Mesenchymal stem cell (in vitro differentiated cells and primary cell): ENCODE measurements at regions not wholly inside any gene's neighbourhood (a gene's known extent, or its start where the extent isn't known, plus 50 kb on each side); places are given as distances from the start of the nearest gene placed in this dataset.

Experiments
- DNase-seq: peaks from one replicate; pipeline ENCODE4 v3.0.0-alpha.2; 2013
- H2AFZ ChIP-seq: one replicate; pipeline ENCODE4 v1.6.1; 2013; ENCODE audit warnings: low read depth, mild to moderate bottlenecking, control low read depth, inconsistent platforms, low read length, moderate library complexity
- H2AK5ac ChIP-seq: 2 replicates; pipeline ENCODE4 v1.6.1; 2013; ENCODE audit warnings: low read length, moderate library complexity, mild to moderate bottlenecking, inconsistent platforms; ENCODE audit not compliant: severe bottlenecking
- H2BK120ac ChIP-seq: one replicate; pipeline ENCODE4 v1.6.1; 2013; ENCODE audit warnings: low read depth, mild to moderate bottlenecking, inconsistent platforms, low read length, moderate library complexity
- H2BK12ac ChIP-seq, 2 experiments: one replicate each; pipeline ENCODE4 v1.6.1; 2013; ENCODE audit warnings: inconsistent platforms in 2 of 2, low read length in 2 of 2, mild to moderate bottlenecking in 2 of 2, moderate library complexity in 2 of 2, control low read depth in 1 of 2
- H2BK15ac ChIP-seq: one replicate; pipeline ENCODE4 v1.6.1; 2013; ENCODE audit warnings: mild to moderate bottlenecking, low read depth, inconsistent platforms; ENCODE audit not compliant: poor library complexity, severe bottlenecking
- H2BK5ac ChIP-seq: 2 replicates; pipeline ENCODE4 v1.6.1; 2013; ENCODE audit warnings: low read depth, mild to moderate bottlenecking, low read length, control low read depth, inconsistent platforms; ENCODE audit not compliant: poor library complexity, severe bottlenecking
- H3K14ac ChIP-seq, 2 experiments: one replicate each; pipeline ENCODE4 v1.6.1; 2013; ENCODE audit warnings: inconsistent platforms in 2 of 2, low read length in 2 of 2, control low read depth in 1 of 2, mild to moderate bottlenecking in 1 of 2, moderate library complexity in 1 of 2
- H3K18ac ChIP-seq, 2 experiments: one replicate each; pipeline ENCODE4 v1.6.1; 2013; ENCODE audit warnings: inconsistent platforms in 2 of 2, low read length in 2 of 2, control low read depth in 1 of 2, low read depth in 1 of 2, mild to moderate bottlenecking in 1 of 2
- H3K23ac ChIP-seq, 2 experiments: one replicate each; pipeline ENCODE4 v1.6.1; 2013; ENCODE audit warnings: inconsistent platforms in 2 of 2, low read length in 2 of 2, mild to moderate bottlenecking in 2 of 2, moderate library complexity in 2 of 2, control low read depth in 1 of 2
- H3K27ac ChIP-seq: 2 replicates; pipeline ENCODE4 v1.5.1; 2013; ENCODE audit warnings: mild to moderate bottlenecking, moderate library complexity, low read length, control low read depth, inconsistent platforms; ENCODE audit not compliant: poor library complexity, severe bottlenecking
- H3K27me3 ChIP-seq, 2 experiments: 2 replicates each; pipeline versions ENCODE4 v1.6.1 to v1.7.0; 2013; ENCODE audit warnings: low read length in 2 of 2, mild to moderate bottlenecking in 2 of 2, moderate library complexity in 2 of 2, control low read depth in 1 of 2, inconsistent platforms in 1 of 2; ENCODE audit not compliant: control insufficient read depth in 1 of 2, insufficient read depth in 1 of 2
- H3K36me3 ChIP-seq, 2 experiments: 2 replicates each; pipeline versions ENCODE4 v1.6.1 to v1.7.0; 2013; ENCODE audit warnings: low read length in 2 of 2, control low read depth in 1 of 2, inconsistent platforms in 1 of 2, low read depth in 1 of 2, mild to moderate bottlenecking in 1 of 2; ENCODE audit not compliant: insufficient read depth in 2 of 2, control insufficient read depth in 1 of 2
- H3K4ac ChIP-seq, 2 experiments: one replicate each; pipeline ENCODE4 v1.6.1; 2013; ENCODE audit warnings: inconsistent platforms in 2 of 2, low read length in 2 of 2, mild to moderate bottlenecking in 2 of 2, moderate library complexity in 2 of 2, control low read depth in 1 of 2, low read depth in 1 of 2
- H3K4me1 ChIP-seq: 2 replicates; pipeline ENCODE4 v1.6.1; 2013; ENCODE audit warnings: low read depth, low read length, control low read depth; ENCODE audit not compliant: control insufficient read depth, insufficient read depth
- H3K4me2 ChIP-seq: 2 replicates; pipeline ENCODE4 v1.6.1; 2013; ENCODE audit warnings: low read length, mild to moderate bottlenecking, inconsistent platforms; ENCODE audit not compliant: poor library complexity, severe bottlenecking
- H3K4me3 ChIP-seq, 2 experiments: 2 replicates each; pipeline versions ENCODE4 v1.5.1 to v1.7.0; 2013; ENCODE audit warnings: low read length in 2 of 2, mild to moderate bottlenecking in 2 of 2, control low read depth in 1 of 2, low read depth in 1 of 2; ENCODE audit not compliant: insufficient read depth in 1 of 2
- H3K79me1 ChIP-seq: replicated peaks from 2 replicates; pipeline ENCODE4 v1.6.1; 2013; ENCODE audit warnings: mild to moderate bottlenecking, control low read depth, low read length, inconsistent platforms; ENCODE audit not compliant: poor library complexity, severe bottlenecking
- H3K9ac ChIP-seq: 2 replicates; pipeline ENCODE4 v1.7.0; 2013; ENCODE audit warnings: mild to moderate bottlenecking, low read length, moderate library complexity
- H3K9me3 ChIP-seq: 2 replicates; pipeline ENCODE4 v1.7.0; 2013; ENCODE audit warnings: mild to moderate bottlenecking, low read length; ENCODE audit not compliant: control insufficient read depth
- H4K8ac ChIP-seq: one replicate; pipeline ENCODE4 v1.6.1; 2013; ENCODE audit warnings: inconsistent platforms, mild to moderate bottlenecking, low read length, moderate library complexity
- H4K91ac ChIP-seq: one replicate; pipeline ENCODE4 v1.6.1; 2013; ENCODE audit warnings: mild to moderate bottlenecking, low read length, inconsistent platforms
- WGBS: methylation state at CpG from one replicate; pipeline ENCODE4 v1.1.7; 2013; ENCODE audit warnings: mixed read lengths; 5-methylcytosine and 5-hydroxymethylcytosine counted together

DNA sequence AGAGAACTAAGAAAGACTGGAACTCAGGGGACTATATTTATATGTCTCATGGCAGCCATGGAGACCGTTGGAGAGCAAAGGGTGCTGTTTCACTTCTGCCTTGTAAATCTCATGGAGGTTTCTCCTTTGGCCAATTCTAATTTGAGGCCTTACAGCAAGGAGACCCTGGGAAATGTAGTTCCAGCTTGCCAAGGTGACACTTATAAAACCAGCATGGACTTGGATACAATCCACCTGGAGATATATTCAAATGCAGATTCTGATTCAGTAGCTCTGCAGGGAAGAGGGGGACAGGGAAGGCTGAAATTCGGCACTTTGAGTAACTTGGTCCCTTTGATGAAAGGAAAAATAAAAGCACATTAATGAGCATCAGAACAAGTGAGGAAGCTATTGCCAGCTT is 90.0 kb downstream of the OXGR1 start:
- Histone ChIP-seq H3K36me3 (no peaks in the 10 kb centered on the region), H2AFZ (no peak overlapping the region), H2AK5ac (no peak overlapping the region), H4K91ac (no peak overlapping the region), H2BK120ac (no peak overlapping the region), H3K27ac (no peak overlapping the region), H2BK5ac (no peak overlapping the region), H3K4me2 (no peak overlapping the region), H3K23ac (no peak overlapping the region), H3K18ac (no peak overlapping the region), H3K4ac (no peak overlapping the region), H3K4me3 (no peak overlapping the region), H3K9me3 (no peaks in the 10 kb centered on the region), H3K27me3 (no peaks in the 10 kb centered on the region), H4K8ac (no peak overlapping the region), H3K4me1 (no peaks in the 10 kb centered on the region), H3K79me1 (no peaks in the 10 kb centered on the region), H2BK15ac (no peak overlapping the region), H3K14ac (no peak overlapping the region), H3K9ac (no peak overlapping the region), H2BK12ac (no peak overlapping the region)
- no peak for DNase-seq
- WGBS: 63% methylated on average over 2 of the region's 2 CpGs

GRCh38 chr13:96903085-96903484 is 91.2 kb downstream of the OXGR1 start:
- Histone ChIP-seq H3K14ac (no peak overlapping the region), H3K4me1 (no peaks in the 10 kb centered on the region), H3K9ac (no peak overlapping the region), H3K4ac (no peak overlapping the region), H2BK120ac (no peak overlapping the region), H4K91ac (no peak overlapping the region), H4K8ac (no peak overlapping the region), H2AFZ (no peak overlapping the region), H3K9me3 (no peaks in the 10 kb centered on the region), H2BK15ac (no peak overlapping the region), H3K27me3 (no peaks in the 10 kb centered on the region), H3K79me1 (no peaks in the 10 kb centered on the region), H2BK12ac (no peak overlapping the region), H2BK5ac (no peak overlapping the region), H3K23ac (no peak overlapping the region), H3K27ac (no peak overlapping the region), H3K36me3 (no peaks in the 10 kb centered on the region), H3K4me2 (no peak overlapping the region), H2AK5ac (no peak overlapping the region), H3K4me3 (no peak overlapping the region), H3K18ac (no peak overlapping the region)
- WGBS: 100% methylated on average over 1 of the region's 2 CpGs
- DNase-seq: no peak

GRCh38 chr13:96900986-96901385 is 93.3 kb downstream of the OXGR1 start:
- WGBS: 44% methylated on average over 4 of the region's 4 CpGs
- Histone ChIP-seq H4K8ac (no peak overlapping the region), H2BK120ac (no peak overlapping the region), H3K27ac (no peak overlapping the region), H3K4me2 (no peak overlapping the region), H2AFZ (no peak overlapping the region), H3K79me1 (no peaks in the 10 kb centered on the region), H2BK15ac (no peak overlapping the region), H3K4ac (no peak overlapping the region), H3K36me3 (no peaks in the 10 kb centered on the region), H2AK5ac (no peak overlapping the region), H3K18ac (no peak overlapping the region), H3K23ac (no peak overlapping the region), H3K4me1 (no peaks in the 10 kb centered on the region), H3K9ac (no peak overlapping the region), H3K14ac (no peak overlapping the region), H4K91ac (no peak overlapping the region), H2BK12ac (no peak overlapping the region), H3K9me3 (no peaks in the 10 kb centered on the region), H3K27me3 (no peaks in the 10 kb centered on the region), H3K4me3 (no peak overlapping the region), H2BK5ac (no peak overlapping the region)
- no peak for DNase-seq

DNA sequence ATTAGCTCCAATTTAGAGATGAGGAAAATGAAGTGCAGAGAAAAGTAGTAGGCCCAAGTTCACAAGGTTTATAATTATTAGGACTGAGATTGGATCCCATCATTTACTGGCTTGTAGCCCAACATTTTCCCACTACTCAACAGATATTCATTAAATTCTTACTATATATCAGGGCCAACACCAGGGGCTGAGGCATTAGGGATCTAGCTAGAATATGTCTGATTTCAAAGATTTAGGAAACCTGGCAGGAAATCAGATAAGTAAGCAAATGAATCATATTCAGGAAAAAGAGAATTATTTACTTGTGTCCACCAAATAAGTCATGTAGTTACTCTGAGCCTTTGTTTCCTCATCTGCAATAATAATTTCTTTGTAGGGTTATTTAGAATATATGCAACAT is 94.3 kb downstream of the OXGR1 start:
- Histone ChIP-seq H2BK15ac (no peak overlapping the region), H2AFZ (no peak overlapping the region), H3K23ac (no peak overlapping the region), H3K27ac (no peak overlapping the region), H3K18ac (no peak overlapping the region), H2BK120ac (no peak overlapping the region), H4K8ac (no peak overlapping the region), H2BK5ac (no peak overlapping the region), H3K14ac (no peak overlapping the region), H3K4me3 (no peak overlapping the region), H4K91ac (no peak overlapping the region), H2BK12ac (no peak overlapping the region), H3K9me3 (peaks cover 8% of the 10 kb centered on the region), H3K4ac (no peak overlapping the region), H3K36me3 (no peaks in the 10 kb centered on the region), H3K4me2 (no peak overlapping the region), H3K4me1 (no peaks in the 10 kb centered on the region), H2AK5ac (no peak overlapping the region), H3K79me1 (no peaks in the 10 kb centered on the region), H3K9ac (no peak overlapping the region), H3K27me3 (no peaks in the 10 kb centered on the region)
- no peak for DNase-seq
